H9 (cell line): ENCODE measurements at regions not wholly inside any gene's neighbourhood (a gene's known extent, or its start where the extent isn't known, plus 50 kb on each side); places are given as distances from the start of the nearest gene placed in this dataset.

Source experiments
- DNase-seq: peaks from one replicate; pipeline ENCODE4 v3.0.0-alpha.2; 2017
- H2AFZ ChIP-seq: one replicate; pipeline ENCODE4 v1.6.1; 2013; ENCODE audit warnings: mild to moderate bottlenecking, low read length, control low read depth, moderate library complexity
- H2AK5ac ChIP-seq: 2 replicates; pipeline ENCODE4 v1.6.1; 2013; ENCODE audit warnings: low read length, control low read depth, mixed read lengths; ENCODE audit not compliant: insufficient read length
- H2BK120ac ChIP-seq: one replicate; pipeline ENCODE4 v1.6.1; 2013; ENCODE audit warnings: low read depth, mild to moderate bottlenecking, low read length, control low read depth, inconsistent platforms; ENCODE audit not compliant: poor library complexity, severe bottlenecking
- H2BK12ac ChIP-seq: 2 replicates; pipeline ENCODE4 v1.6.1; 2013; ENCODE audit warnings: low read length, control low read depth, mixed read lengths, low read depth; ENCODE audit not compliant: insufficient read length
- H2BK15ac ChIP-seq: 2 replicates; pipeline ENCODE4 v1.6.1; 2013; ENCODE audit warnings: low read depth, low read length, control low read depth
- H2BK20ac ChIP-seq: one replicate; pipeline ENCODE4 v1.6.1; 2013; ENCODE audit warnings: low read depth, mild to moderate bottlenecking, low read length, control low read depth, inconsistent platforms; ENCODE audit not compliant: poor library complexity, severe bottlenecking
- H2BK5ac ChIP-seq: 2 replicates; pipeline ENCODE4 v1.6.1; 2013; ENCODE audit warnings: low read length, control low read depth, mixed read lengths; ENCODE audit not compliant: insufficient read length
- H3K14ac ChIP-seq: 2 replicates; pipeline ENCODE4 v1.6.1; 2013; ENCODE audit warnings: low read length, control low read depth; ENCODE audit not compliant: insufficient read depth
- H3K18ac ChIP-seq: 2 replicates; pipeline ENCODE4 v1.6.1; 2013; ENCODE audit warnings: low read depth, mild to moderate bottlenecking, mixed read lengths, low read length, control low read depth; ENCODE audit not compliant: insufficient read length
- H3K23ac ChIP-seq: 2 replicates; pipeline ENCODE4 v1.6.1; 2013; ENCODE audit warnings: low read length, control low read depth, mixed read lengths, low read depth; ENCODE audit not compliant: insufficient read length
- H3K23me2 ChIP-seq: 2 replicates; pipeline ENCODE4 v1.6.1; 2013; ENCODE audit warnings: low read depth, mild to moderate bottlenecking, mixed read lengths, low read length, control low read depth; ENCODE audit not compliant: insufficient read length, poor library complexity, severe bottlenecking
- H3K27ac ChIP-seq: 2 replicates; pipeline ENCODE4 v1.5.1; 2013; ENCODE audit warnings: low read length, control low read depth, mixed read lengths, low read depth; ENCODE audit not compliant: insufficient read length
- H3K27me3 ChIP-seq: 2 replicates; pipeline ENCODE4 v1.6.1; 2013; ENCODE audit warnings: low read length, control low read depth, inconsistent platforms; ENCODE audit not compliant: insufficient read depth
- H3K4ac ChIP-seq: 2 replicates; pipeline ENCODE4 v1.6.1; 2013; ENCODE audit warnings: low read depth, mild to moderate bottlenecking, control low read depth, inconsistent platforms, low read length, moderate library complexity
- H3K4me1 ChIP-seq: 2 replicates; pipeline ENCODE4 v1.6.1; 2013; ENCODE audit warnings: low read length, control low read depth, inconsistent platforms; ENCODE audit not compliant: insufficient read depth
- H3K4me2 ChIP-seq: 2 replicates; pipeline ENCODE4 v1.6.1; 2013; ENCODE audit warnings: low read length, control low read depth, mixed read lengths; ENCODE audit not compliant: insufficient read length, insufficient read depth
- H3K56ac ChIP-seq: 2 replicates; pipeline ENCODE4 v1.6.1; 2013; ENCODE audit warnings: low read depth, mild to moderate bottlenecking, mixed read lengths, low read length, control low read depth; ENCODE audit not compliant: insufficient read length
- H3K79me1 ChIP-seq: 2 replicates; pipeline ENCODE4 v1.6.1; 2013; ENCODE audit warnings: low read depth, mild to moderate bottlenecking, moderate library complexity, low read length, control low read depth, inconsistent platforms; ENCODE audit not compliant: insufficient read depth, poor library complexity, severe bottlenecking
- H3K79me2 ChIP-seq: 2 replicates; pipeline ENCODE4 v1.6.1; 2013; ENCODE audit warnings: low read length, control low read depth, inconsistent platforms; ENCODE audit not compliant: insufficient read depth
- H3K9ac ChIP-seq: 2 replicates; pipeline ENCODE4 v1.6.1; 2013; ENCODE audit warnings: low read length, control low read depth, mixed read lengths; ENCODE audit not compliant: insufficient read length; ENCODE audit errors: extremely low read depth
- H3K9me3 ChIP-seq: one replicate; pipeline ENCODE4 v1.6.1; 2013; ENCODE audit warnings: low read depth, low read length, inconsistent platforms; ENCODE audit not compliant: control insufficient read depth
- H3T11ph ChIP-seq: one replicate; pipeline ENCODE4 v1.6.1; 2013; ENCODE audit warnings: mild to moderate bottlenecking, low read length, control low read depth, inconsistent platforms
- H4K20me1 ChIP-seq: one replicate; pipeline ENCODE4 v1.6.1; 2013; ENCODE audit not compliant: control insufficient read depth, insufficient read length, insufficient read depth
- H4K5ac ChIP-seq: 2 replicates; pipeline ENCODE4 v1.6.1; 2013; ENCODE audit warnings: low read depth, mild to moderate bottlenecking, mixed read lengths, low read length, control low read depth; ENCODE audit not compliant: insufficient read length
- H4K8ac ChIP-seq: replicated peaks from 2 replicates; pipeline ENCODE4 v1.6.1; 2013; ENCODE audit warnings: low read length, control low read depth, mixed read lengths, low read depth; ENCODE audit not compliant: insufficient read length
- H4K91ac ChIP-seq: 2 replicates; pipeline ENCODE4 v1.6.1; 2013; ENCODE audit warnings: low read depth, mild to moderate bottlenecking, moderate library complexity, mixed read lengths, low read length, control low read depth; ENCODE audit not compliant: insufficient read length
- H3K27ac Mint-ChIP-seq, 3 experiments: 2 replicates in 2 of 3; 3 replicates in 1 of 3; pipeline ENCODE4 v1.8.0; 2020 to 2021; ENCODE audit warnings: mixed read lengths in 3 of 3, mild to moderate bottlenecking in 1 of 3, moderate library complexity in 1 of 3
- H3K27me3 Mint-ChIP-seq: 2 replicates; pipeline ENCODE4 v1.8.0; 2021; ENCODE audit warnings: low read depth, mild to moderate bottlenecking, moderate library complexity, mixed read lengths
- H3K36me3 Mint-ChIP-seq, 3 experiments: 2 replicates in 2 of 3; 3 replicates in 1 of 3; pipeline ENCODE4 v1.8.0; 2020 to 2021; ENCODE audit warnings: low read depth in 3 of 3, mixed read lengths in 3 of 3; ENCODE audit not compliant: insufficient read depth in 1 of 3
- H3K4me1 Mint-ChIP-seq, 2 experiments: 2 replicates each; pipeline ENCODE4 v1.8.0; 2020; ENCODE audit warnings: mixed read lengths in 2 of 2
- H3K4me3 Mint-ChIP-seq, 2 experiments: 2 replicates in 1 of 2; 3 replicates in 1 of 2; pipeline ENCODE4 v1.8.0; 2020 to 2021; ENCODE audit warnings: mild to moderate bottlenecking in 2 of 2, mixed read lengths in 2 of 2, moderate library complexity in 1 of 2
- H3K9me3 Mint-ChIP-seq, 2 experiments: 2 replicates in 1 of 2; 3 replicates in 1 of 2; pipeline ENCODE4 v1.8.0; 2020; ENCODE audit warnings: mild to moderate bottlenecking in 2 of 2, mixed read lengths in 2 of 2, moderate library complexity in 1 of 2
- whole genome bisulfite sequencing: extraction: QIAGEN DNeasy Blood & Tissue Kit; methylation state at CpG from one replicate; pipeline ENCODE4 v1.1.7; 2013; ENCODE audit warnings: missing lambda C conversion rate, low lambda C conversion rate, mixed read lengths; ENCODE audit not compliant: insufficient read length; ENCODE audit errors: extremely low coverage; 5-methylcytosine and 5-hydroxymethylcytosine counted together
- TF ChIP-seq, protein P1 (sequence below): fragments of 200-600 bp; sonication (generic); conservative IDR thresholded peaks from 3 replicates; pipeline ENCODE4 v1.8.0; 2021; ENCODE audit warnings: antibody characterized with exemption, mild to moderate bottlenecking

DNA sequence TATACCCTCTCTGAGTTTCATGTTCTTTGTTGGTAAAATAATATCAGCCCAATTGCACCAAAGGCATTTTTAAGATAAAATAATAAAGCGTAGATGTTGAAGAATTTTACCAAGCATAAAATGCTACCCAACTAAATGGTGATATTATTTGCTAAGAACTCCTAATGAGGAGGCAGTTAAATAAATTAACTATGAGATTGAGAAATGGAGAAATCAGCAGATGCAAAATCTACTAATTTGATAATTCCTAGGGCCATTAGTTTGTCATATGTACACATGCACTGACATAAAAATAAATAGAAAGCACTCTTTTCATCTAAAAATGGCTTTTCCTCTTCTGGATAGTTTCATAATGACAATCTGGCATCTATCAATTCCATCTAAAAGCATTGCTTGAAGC lies 681.5 kb upstream of the FAM98A start:
- no peak overlapping the region for H4K8ac ChIP-seq
- H3K14ac ChIP-seq = no peak overlapping the region
- H3K27ac Mint-ChIP-seq = no peak overlapping the region
- peaks cover 4 to 33% (median 9%) of the 10 kb centered on the region in 3 experiments for H3K36me3 Mint-ChIP-seq
- no peak overlapping the region for H3K27ac ChIP-seq
- no peak overlapping the region for H2BK120ac ChIP-seq
- no peak overlapping the region for H3K9ac ChIP-seq
- no peak for DNase-seq
- no peak overlapping the region for H4K91ac ChIP-seq
- H3T11ph ChIP-seq = no peak overlapping the region
- no peak overlapping the region for H2BK12ac ChIP-seq
- H3K79me2 ChIP-seq = no peaks in the 10 kb centered on the region
- H3K27me3 Mint-ChIP-seq = no peaks in the 10 kb centered on the region
- TF ChIP-seq, protein P1, sequence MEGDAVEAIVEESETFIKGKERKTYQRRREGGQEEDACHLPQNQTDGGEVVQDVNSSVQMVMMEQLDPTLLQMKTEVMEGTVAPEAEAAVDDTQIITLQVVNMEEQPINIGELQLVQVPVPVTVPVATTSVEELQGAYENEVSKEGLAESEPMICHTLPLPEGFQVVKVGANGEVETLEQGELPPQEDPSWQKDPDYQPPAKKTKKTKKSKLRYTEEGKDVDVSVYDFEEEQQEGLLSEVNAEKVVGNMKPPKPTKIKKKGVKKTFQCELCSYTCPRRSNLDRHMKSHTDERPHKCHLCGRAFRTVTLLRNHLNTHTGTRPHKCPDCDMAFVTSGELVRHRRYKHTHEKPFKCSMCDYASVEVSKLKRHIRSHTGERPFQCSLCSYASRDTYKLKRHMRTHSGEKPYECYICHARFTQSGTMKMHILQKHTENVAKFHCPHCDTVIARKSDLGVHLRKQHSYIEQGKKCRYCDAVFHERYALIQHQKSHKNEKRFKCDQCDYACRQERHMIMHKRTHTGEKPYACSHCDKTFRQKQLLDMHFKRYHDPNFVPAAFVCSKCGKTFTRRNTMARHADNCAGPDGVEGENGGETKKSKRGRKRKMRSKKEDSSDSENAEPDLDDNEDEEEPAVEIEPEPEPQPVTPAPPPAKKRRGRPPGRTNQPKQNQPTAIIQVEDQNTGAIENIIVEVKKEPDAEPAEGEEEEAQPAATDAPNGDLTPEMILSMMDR = no peak
- no peaks in the 10 kb centered on the region for H3K23me2 ChIP-seq
- H2BK15ac ChIP-seq = no peak overlapping the region
- H3K9me3 ChIP-seq = no peaks in the 10 kb centered on the region
- H3K4me1 Mint-ChIP-seq = no peaks in the 10 kb centered on the region
- H3K79me1 ChIP-seq = no peaks in the 10 kb centered on the region
- H3K27me3 ChIP-seq = no peaks in the 10 kb centered on the region
- no peaks in the 10 kb centered on the region for H3K4me1 ChIP-seq
- H2BK5ac ChIP-seq = no peak overlapping the region
- H3K4me3 Mint-ChIP-seq = no peak overlapping the region
- H3K18ac ChIP-seq = no peak overlapping the region
- no peak overlapping the region for H3K4me2 ChIP-seq
- no CpG with 5 or more reads among the region's 1 CpG for WGBS
- no peak overlapping the region for H2BK20ac ChIP-seq
- H2AFZ ChIP-seq = no peak overlapping the region
- no peak overlapping the region for H4K5ac ChIP-seq
- peaks cover 12 to 23% of the 10 kb centered on the region in 2 experiments for H3K9me3 Mint-ChIP-seq
- H3K23ac ChIP-seq = no peak overlapping the region
- no peak overlapping the region for H3K56ac ChIP-seq
- no peak overlapping the region for H3K4ac ChIP-seq
- H4K20me1 ChIP-seq = no peaks in the 10 kb centered on the region
- no peak overlapping the region for H2AK5ac ChIP-seq
